WTC11 (cell line): ENCODE measurements at regions not wholly inside any gene's neighbourhood (a gene's known extent, or its start where the extent isn't known, plus 50 kb on each side); places are given as distances from the start of the nearest gene placed in this dataset.

ENCODE experiments used
- ATAC-seq: fragments of 200-7000 bp; cut with Tn5 transposase; 2 replicates; pipeline ENCODE4 v1.10.0; 2021; ENCODE audit warnings: mild to moderate bottlenecking, moderate library complexity
- CTCF ChIA-PET: fragments of 300-600 bp; sonication (Branson Sonifier 250); formaldehyde crosslinking; loops from one replicate; lab custom pipeline; 2021; ENCODE audit warnings: antibody characterized with exemption; lab: Charles Lee
- POLR2A ChIA-PET: fragments of 350-600 bp; sonication (Branson Sonifier 250); formaldehyde crosslinking; loops from one replicate; lab custom pipeline; 2021; ENCODE audit warnings: antibody characterized with exemption; lab: Charles Lee
- DNase-seq: peaks from one replicate; pipeline ENCODE4 v3.0.0; 2021; ENCODE audit warnings: low spot score
- H3K27ac Mint-ChIP-seq: 2 replicates; pipeline ENCODE4 v1.8.0; 2021; ENCODE audit warnings: mixed read lengths
- H3K27me3 Mint-ChIP-seq: 2 replicates; pipeline ENCODE4 v1.8.0; 2021; ENCODE audit warnings: low read depth, mild to moderate bottlenecking, moderate library complexity, mixed read lengths
- H3K36me3 Mint-ChIP-seq: 2 replicates; pipeline ENCODE4 v1.8.0; 2021; ENCODE audit warnings: mixed read lengths
- H3K4me1 Mint-ChIP-seq: 2 replicates; pipeline ENCODE4 v1.8.0; 2022; ENCODE audit warnings: mixed read lengths
- H3K4me3 Mint-ChIP-seq: 2 replicates; pipeline ENCODE4 v1.8.0; 2021; ENCODE audit warnings: mild to moderate bottlenecking, moderate library complexity, mixed read lengths
- H3K9me3 Mint-ChIP-seq: 2 replicates; pipeline ENCODE4 v1.8.0; 2021; ENCODE audit warnings: mixed read lengths
- ELF4 ChIP-seq: sonication (generic); formaldehyde crosslinking; IDR thresholded peaks from 2 replicates; pipeline ENCODE4 v1.8.1; 2022; ENCODE audit warnings: low read depth, mild to moderate bottlenecking, moderate library complexity, missing genetic modification reagents
- ESRRA ChIP-seq: sonication (generic); formaldehyde crosslinking; IDR thresholded peaks from 2 replicates; pipeline ENCODE4 v1.8.1; 2022; ENCODE audit warnings: mild to moderate bottlenecking, missing genetic modification reagents, borderline replicate concordance
- FOXK1 ChIP-seq: sonication (generic); formaldehyde crosslinking; IDR thresholded peaks from 2 replicates; pipeline ENCODE4 v1.8.0; 2022; ENCODE audit warnings: mild to moderate bottlenecking, moderate library complexity, missing genetic modification reagents
- GRHL2 ChIP-seq: fragments of 250-450 bp; sonication (Bioruptor Pico); IDR thresholded peaks from 2 replicates; pipeline ENCODE4 v1.8.0; 2022; ENCODE audit warnings: mild to moderate bottlenecking, moderate library complexity; ENCODE audit not compliant: insufficient replicate concordance, severe bottlenecking
- JUN ChIP-seq: sonication (generic); formaldehyde crosslinking; IDR thresholded peaks from 2 replicates; pipeline ENCODE4 v1.8.0; 2023; ENCODE audit warnings: mild to moderate bottlenecking, missing genetic modification reagents
- KAT7 ChIP-seq: sonication (generic); formaldehyde crosslinking; IDR thresholded peaks from 2 replicates; pipeline ENCODE4 v1.8.1; 2023; ENCODE audit warnings: missing genetic modification reagents, mild to moderate bottlenecking, borderline replicate concordance
- NR3C1 ChIP-seq: sonication (generic); formaldehyde crosslinking; conservative IDR thresholded peaks from 2 replicates; pipeline ENCODE4 v1.8.1; 2023; ENCODE audit warnings: low read depth, mild to moderate bottlenecking, missing genetic modification reagents
- OVOL2 ChIP-seq: fragments of 250-450 bp; sonication (Bioruptor Pico); IDR thresholded peaks from 2 replicates; pipeline ENCODE4 v1.9.0; 2021; ENCODE audit warnings: mild to moderate bottlenecking, borderline replicate concordance
- ZNF138 ChIP-seq: sonication (generic); formaldehyde crosslinking; conservative IDR thresholded peaks from 2 replicates; pipeline ENCODE4 v1.8.1; 2022; ENCODE audit warnings: mild to moderate bottlenecking, moderate library complexity, missing genetic modification reagents
- ZNF423 ChIP-seq: fragments of 250-450 bp; sonication (Bioruptor Pico); IDR thresholded peaks from 2 replicates; pipeline ENCODE4 v2.1.2; 2022; ENCODE audit warnings: mild to moderate bottlenecking, moderate library complexity
- TF ChIP-seq, protein P1 (sequence below): sonication (generic); formaldehyde crosslinking; IDR thresholded peaks from 2 replicates; pipeline ENCODE4 v1.8.1; 2023; ENCODE audit warnings: mild to moderate bottlenecking, moderate library complexity, missing genetic modification reagents
- TF ChIP-seq, protein P2 (sequence below): fragments of 250-450 bp; sonication (Bioruptor Pico); IDR thresholded peaks from 2 replicates; pipeline ENCODE4 v1.8.0; 2021; ENCODE audit warnings: mild to moderate bottlenecking
- TF ChIP-seq, protein P3 (sequence below): sonication (generic); formaldehyde crosslinking; IDR thresholded peaks from 2 replicates; pipeline ENCODE4 v1.8.0; 2023; ENCODE audit warnings: missing genetic modification reagents, mild to moderate bottlenecking, borderline replicate concordance
- TF ChIP-seq, protein P4 (sequence below): sonication (generic); formaldehyde crosslinking; IDR thresholded peaks from 2 replicates; pipeline ENCODE4 v1.8.1; 2022; ENCODE audit warnings: missing genetic modification reagents, borderline replicate concordance
- TF ChIP-seq, protein P5 (sequence below): sonication (generic); formaldehyde crosslinking; IDR thresholded peaks from 2 replicates; pipeline ENCODE4 v1.8.1; 2022; ENCODE audit warnings: low read depth, mild to moderate bottlenecking, moderate library complexity, missing genetic modification reagents, borderline replicate concordance
- TF ChIP-seq, protein P6 (sequence below): fragments of 250-450 bp; sonication (Bioruptor Pico); IDR thresholded peaks from 2 replicates; pipeline ENCODE4 v1.9.0; 2021; ENCODE audit warnings: mild to moderate bottlenecking, borderline replicate concordance

DNA sequence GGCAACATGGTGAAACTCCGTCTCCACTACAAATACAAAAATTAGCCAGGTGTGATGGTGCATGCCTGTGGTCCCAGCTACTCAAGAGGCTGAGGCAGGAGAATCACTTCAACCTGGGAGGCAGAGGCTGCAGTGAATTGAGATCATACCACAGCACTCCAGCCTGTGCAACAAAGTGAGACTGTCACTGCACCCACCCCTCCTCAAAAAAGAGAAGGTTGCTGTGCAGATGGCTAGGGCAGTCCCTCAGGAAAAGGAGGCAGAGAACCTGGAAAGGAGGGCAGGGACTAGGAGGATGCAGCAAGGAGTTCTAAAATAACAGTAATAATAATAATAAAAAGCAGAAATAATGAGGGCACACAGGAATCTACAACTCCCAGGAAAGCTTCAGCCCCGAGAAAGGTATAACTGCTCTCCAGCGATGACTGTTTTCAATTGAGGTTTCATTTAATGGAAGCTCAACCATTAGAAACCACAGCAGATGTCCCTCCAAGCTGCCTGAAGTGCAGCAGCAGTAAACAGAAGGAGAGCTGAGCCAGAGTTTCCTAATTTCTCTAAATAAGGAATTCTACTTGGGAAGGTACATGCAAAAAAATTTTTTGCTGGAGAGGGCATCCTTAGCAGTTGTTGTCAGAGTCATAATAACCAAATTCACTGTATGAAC, 326.5 kb downstream of the GATA3 start:
- DNase-seq (no peak), ATAC-seq (no peak)
- CTCF ChIA-PET, result no interaction called here
- no peaks in the 10 kb centered on the region for H3K27me3 Mint-ChIP-seq
- H3K36me3 Mint-ChIP-seq, result no peaks in the 10 kb centered on the region
- POLR2A ChIA-PET, result no interaction called here
- TF ChIP-seq ZNF138 (no peak), FOXK1 (CRISPR knock-in tag) (no peak), GRHL2 (CRISPR knock-in tag) (no peak), KAT7 (no peak), JUN (CRISPR knock-in tag) (no peak), ELF4 (no peak)
- TF ChIP-seq, protein P1, sequence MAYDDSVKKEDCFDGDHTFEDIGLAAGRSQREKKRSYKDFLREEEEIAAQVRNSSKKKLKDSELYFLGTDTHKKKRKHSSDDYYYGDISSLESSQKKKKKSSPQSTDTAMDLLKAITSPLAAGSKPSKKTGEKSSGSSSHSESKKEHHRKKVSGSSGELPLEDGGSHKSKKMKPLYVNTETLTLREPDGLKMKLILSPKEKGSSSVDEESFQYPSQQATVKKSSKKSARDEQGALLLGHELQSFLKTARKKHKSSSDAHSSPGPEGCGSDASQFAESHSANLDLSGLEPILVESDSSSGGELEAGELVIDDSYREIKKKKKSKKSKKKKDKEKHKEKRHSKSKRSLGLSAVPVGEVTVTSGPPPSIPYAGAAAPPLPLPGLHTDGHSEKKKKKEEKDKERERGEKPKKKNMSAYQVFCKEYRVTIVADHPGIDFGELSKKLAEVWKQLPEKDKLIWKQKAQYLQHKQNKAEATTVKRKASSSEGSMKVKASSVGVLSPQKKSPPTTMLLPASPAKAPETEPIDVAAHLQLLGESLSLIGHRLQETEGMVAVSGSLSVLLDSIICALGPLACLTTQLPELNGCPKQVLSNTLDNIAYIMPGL (CRISPR knock-in tag), result no peak
- TF ChIP-seq, protein P2, sequence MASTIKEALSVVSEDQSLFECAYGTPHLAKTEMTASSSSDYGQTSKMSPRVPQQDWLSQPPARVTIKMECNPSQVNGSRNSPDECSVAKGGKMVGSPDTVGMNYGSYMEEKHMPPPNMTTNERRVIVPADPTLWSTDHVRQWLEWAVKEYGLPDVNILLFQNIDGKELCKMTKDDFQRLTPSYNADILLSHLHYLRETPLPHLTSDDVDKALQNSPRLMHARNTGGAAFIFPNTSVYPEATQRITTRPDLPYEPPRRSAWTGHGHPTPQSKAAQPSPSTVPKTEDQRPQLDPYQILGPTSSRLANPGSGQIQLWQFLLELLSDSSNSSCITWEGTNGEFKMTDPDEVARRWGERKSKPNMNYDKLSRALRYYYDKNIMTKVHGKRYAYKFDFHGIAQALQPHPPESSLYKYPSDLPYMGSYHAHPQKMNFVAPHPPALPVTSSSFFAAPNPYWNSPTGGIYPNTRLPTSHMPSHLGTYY (CRISPR knock-in tag), result no peak
- no peaks in the 10 kb centered on the region for H3K9me3 Mint-ChIP-seq
- no peak overlapping the region for H3K27ac Mint-ChIP-seq
- no peak overlapping the region for H3K4me3 Mint-ChIP-seq
- peaks cover 21% of the 10 kb centered on the region for H3K4me1 Mint-ChIP-seq

DNA sequence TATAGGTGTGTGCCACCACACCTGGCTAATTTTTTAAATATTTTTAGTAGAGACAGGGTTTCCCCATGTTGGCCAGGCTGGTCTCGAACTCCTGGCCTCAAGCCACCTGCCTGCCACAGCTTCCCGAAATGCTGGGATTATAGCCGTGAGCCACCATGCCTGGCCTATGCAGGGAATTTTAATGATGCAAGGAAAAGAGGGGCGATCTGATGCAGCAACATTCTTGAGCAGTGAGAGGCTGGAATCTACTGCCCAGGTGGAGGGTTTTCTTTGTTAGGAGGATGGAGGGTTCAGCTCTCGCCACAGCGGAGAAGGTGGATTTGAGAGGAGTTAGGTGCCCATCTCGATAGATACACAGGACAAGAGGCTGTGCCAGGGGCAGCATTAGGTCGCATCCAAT, 332.3 kb downstream of the GATA3 start:
- no peak for ATAC-seq
- DNase-seq, result no peak
- H3K27me3 Mint-ChIP-seq, result peaks cover 3% of the 10 kb centered on the region; the same call in 1 of the 2 replicates
- no peaks in the 10 kb centered on the region; the same call in none of the 2 replicates for H3K9me3 Mint-ChIP-seq
- H3K27ac Mint-ChIP-seq, result no peak overlapping the region
- no peaks in the 10 kb centered on the region for H3K36me3 Mint-ChIP-seq
- H3K4me3 Mint-ChIP-seq, result no peak overlapping the region
- H3K4me1 Mint-ChIP-seq, result no peaks in the 10 kb centered on the region
- CTCF ChIA-PET, result no interaction called here
- TF ChIP-seq OVOL2, result no peak
- TF ChIP-seq NR3C1, result no peak
- TF ChIP-seq, protein P3, sequence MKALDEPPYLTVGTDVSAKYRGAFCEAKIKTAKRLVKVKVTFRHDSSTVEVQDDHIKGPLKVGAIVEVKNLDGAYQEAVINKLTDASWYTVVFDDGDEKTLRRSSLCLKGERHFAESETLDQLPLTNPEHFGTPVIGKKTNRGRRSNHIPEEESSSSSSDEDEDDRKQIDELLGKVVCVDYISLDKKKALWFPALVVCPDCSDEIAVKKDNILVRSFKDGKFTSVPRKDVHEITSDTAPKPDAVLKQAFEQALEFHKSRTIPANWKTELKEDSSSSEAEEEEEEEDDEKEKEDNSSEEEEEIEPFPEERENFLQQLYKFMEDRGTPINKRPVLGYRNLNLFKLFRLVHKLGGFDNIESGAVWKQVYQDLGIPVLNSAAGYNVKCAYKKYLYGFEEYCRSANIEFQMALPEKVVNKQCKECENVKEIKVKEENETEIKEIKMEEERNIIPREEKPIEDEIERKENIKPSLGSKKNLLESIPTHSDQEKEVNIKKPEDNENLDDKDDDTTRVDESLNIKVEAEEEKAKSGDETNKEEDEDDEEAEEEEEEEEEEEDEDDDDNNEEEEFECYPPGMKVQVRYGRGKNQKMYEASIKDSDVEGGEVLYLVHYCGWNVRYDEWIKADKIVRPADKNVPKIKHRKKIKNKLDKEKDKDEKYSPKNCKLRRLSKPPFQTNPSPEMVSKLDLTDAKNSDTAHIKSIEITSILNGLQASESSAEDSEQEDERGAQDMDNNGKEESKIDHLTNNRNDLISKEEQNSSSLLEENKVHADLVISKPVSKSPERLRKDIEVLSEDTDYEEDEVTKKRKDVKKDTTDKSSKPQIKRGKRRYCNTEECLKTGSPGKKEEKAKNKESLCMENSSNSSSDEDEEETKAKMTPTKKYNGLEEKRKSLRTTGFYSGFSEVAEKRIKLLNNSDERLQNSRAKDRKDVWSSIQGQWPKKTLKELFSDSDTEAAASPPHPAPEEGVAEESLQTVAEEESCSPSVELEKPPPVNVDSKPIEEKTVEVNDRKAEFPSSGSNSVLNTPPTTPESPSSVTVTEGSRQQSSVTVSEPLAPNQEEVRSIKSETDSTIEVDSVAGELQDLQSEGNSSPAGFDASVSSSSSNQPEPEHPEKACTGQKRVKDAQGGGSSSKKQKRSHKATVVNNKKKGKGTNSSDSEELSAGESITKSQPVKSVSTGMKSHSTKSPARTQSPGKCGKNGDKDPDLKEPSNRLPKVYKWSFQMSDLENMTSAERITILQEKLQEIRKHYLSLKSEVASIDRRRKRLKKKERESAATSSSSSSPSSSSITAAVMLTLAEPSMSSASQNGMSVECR, result no peak
- no peak for TF ChIP-seq ESRRA (CRISPR knock-in tag)
- no peak for TF ChIP-seq ZNF423
- TF ChIP-seq, protein P4, sequence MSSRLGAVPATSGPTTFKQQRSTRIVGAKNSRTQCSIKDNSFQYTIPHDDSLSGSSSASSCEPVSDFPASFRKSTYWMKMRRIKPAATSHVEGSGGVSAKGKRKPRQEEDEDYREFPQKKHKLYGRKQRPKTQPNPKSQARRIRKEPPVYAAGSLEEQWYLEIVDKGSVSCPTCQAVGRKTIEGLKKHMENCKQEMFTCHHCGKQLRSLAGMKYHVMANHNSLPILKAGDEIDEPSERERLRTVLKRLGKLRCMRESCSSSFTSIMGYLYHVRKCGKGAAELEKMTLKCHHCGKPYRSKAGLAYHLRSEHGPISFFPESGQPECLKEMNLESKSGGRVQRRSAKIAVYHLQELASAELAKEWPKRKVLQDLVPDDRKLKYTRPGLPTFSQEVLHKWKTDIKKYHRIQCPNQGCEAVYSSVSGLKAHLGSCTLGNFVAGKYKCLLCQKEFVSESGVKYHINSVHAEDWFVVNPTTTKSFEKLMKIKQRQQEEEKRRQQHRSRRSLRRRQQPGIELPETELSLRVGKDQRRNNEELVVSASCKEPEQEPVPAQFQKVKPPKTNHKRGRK (CRISPR knock-in tag), result no peak
- TF ChIP-seq KAT7, result no peak
- TF ChIP-seq, protein P5, sequence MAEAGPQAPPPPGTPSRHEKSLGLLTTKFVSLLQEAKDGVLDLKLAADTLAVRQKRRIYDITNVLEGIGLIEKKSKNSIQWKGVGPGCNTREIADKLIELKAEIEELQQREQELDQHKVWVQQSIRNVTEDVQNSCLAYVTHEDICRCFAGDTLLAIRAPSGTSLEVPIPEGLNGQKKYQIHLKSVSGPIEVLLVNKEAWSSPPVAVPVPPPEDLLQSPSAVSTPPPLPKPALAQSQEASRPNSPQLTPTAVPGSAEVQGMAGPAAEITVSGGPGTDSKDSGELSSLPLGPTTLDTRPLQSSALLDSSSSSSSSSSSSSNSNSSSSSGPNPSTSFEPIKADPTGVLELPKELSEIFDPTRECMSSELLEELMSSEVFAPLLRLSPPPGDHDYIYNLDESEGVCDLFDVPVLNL (CRISPR knock-in tag), result no peak
- TF ChIP-seq, protein P6, sequence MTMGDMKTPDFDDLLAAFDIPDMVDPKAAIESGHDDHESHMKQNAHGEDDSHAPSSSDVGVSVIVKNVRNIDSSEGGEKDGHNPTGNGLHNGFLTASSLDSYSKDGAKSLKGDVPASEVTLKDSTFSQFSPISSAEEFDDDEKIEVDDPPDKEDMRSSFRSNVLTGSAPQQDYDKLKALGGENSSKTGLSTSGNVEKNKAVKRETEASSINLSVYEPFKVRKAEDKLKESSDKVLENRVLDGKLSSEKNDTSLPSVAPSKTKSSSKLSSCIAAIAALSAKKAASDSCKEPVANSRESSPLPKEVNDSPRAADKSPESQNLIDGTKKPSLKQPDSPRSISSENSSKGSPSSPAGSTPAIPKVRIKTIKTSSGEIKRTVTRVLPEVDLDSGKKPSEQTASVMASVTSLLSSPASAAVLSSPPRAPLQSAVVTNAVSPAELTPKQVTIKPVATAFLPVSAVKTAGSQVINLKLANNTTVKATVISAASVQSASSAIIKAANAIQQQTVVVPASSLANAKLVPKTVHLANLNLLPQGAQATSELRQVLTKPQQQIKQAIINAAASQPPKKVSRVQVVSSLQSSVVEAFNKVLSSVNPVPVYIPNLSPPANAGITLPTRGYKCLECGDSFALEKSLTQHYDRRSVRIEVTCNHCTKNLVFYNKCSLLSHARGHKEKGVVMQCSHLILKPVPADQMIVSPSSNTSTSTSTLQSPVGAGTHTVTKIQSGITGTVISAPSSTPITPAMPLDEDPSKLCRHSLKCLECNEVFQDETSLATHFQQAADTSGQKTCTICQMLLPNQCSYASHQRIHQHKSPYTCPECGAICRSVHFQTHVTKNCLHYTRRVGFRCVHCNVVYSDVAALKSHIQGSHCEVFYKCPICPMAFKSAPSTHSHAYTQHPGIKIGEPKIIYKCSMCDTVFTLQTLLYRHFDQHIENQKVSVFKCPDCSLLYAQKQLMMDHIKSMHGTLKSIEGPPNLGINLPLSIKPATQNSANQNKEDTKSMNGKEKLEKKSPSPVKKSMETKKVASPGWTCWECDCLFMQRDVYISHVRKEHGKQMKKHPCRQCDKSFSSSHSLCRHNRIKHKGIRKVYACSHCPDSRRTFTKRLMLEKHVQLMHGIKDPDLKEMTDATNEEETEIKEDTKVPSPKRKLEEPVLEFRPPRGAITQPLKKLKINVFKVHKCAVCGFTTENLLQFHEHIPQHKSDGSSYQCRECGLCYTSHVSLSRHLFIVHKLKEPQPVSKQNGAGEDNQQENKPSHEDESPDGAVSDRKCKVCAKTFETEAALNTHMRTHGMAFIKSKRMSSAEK (CRISPR knock-in tag), result no peak
- TF ChIP-seq, all 79 proteins: peak for 0
- POLR2A ChIA-PET, result interaction anchor here (0.6 kb wide), 1 partner anchor 1764 kb away, joined by 3 read pairs; no protein-coding TSS in a partner anchor
